ENCODE measurements at regions not wholly inside any gene's neighbourhood (a gene's known extent, or its start where the extent isn't known, plus 50 kb on each side); places are given as distances from the start of the nearest gene placed in this dataset.

- TF ChIP-seq, protein P1, sequence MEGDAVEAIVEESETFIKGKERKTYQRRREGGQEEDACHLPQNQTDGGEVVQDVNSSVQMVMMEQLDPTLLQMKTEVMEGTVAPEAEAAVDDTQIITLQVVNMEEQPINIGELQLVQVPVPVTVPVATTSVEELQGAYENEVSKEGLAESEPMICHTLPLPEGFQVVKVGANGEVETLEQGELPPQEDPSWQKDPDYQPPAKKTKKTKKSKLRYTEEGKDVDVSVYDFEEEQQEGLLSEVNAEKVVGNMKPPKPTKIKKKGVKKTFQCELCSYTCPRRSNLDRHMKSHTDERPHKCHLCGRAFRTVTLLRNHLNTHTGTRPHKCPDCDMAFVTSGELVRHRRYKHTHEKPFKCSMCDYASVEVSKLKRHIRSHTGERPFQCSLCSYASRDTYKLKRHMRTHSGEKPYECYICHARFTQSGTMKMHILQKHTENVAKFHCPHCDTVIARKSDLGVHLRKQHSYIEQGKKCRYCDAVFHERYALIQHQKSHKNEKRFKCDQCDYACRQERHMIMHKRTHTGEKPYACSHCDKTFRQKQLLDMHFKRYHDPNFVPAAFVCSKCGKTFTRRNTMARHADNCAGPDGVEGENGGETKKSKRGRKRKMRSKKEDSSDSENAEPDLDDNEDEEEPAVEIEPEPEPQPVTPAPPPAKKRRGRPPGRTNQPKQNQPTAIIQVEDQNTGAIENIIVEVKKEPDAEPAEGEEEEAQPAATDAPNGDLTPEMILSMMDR (conservative IDR thresholded peaks at IDR 0.05) = no peak
- no peak overlapping the region for H3K27ac ChIP-seq
Measured at GRCh38 chr2:30341500-30342267, 105.4 kb upstream of the LCLAT1 start.

GRCh38 chr2:30346471-30347169, 100.4 kb upstream of the LCLAT1 start:
- TF ChIP-seq, protein P1 (conservative IDR thresholded peaks at IDR 0.05) = no peak
- no peak overlapping the region for H3K27ac ChIP-seq

- H3K27ac ChIP-seq = no peak overlapping the region
- TF ChIP-seq, protein P1 (conservative IDR thresholded peaks at IDR 0.05) = no peak
Measured at GRCh38 chr2:30348825-30349224, 98.2 kb upstream of the LCLAT1 start.

- TF ChIP-seq, protein P1 (conservative IDR thresholded peaks at IDR 0.05) = no peak
- no peak overlapping the region for H3K27ac ChIP-seq
Measured at GRCh38 chr2:30349691-30350090, 97.4 kb upstream of the LCLAT1 start.

DNA sequence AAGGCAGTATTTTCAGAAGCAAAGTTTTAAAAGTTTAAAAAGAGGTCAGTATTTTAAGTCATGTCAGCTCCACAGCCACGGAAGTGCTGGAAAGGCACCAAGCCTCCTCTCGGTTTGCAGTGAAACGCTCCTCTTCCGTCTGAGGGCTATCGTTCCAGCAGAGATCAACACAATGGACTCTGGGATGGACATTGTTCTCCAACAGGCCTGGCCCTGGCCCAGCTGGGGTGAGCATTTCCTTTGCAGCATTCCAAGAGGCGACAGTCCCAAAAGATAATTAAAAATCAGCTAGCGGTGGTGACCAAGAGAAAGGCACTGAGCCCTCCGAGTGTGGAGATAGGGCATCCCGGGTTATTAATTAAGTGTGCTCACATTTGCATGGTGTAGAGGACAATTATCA, 95.9 kb upstream of the LCLAT1 start:
- TF ChIP-seq, protein P1 (conservative IDR thresholded peaks at IDR 0.05) = no peak
- H3K27ac ChIP-seq = no peak overlapping the region

- TF ChIP-seq, protein P1 (conservative IDR thresholded peaks at IDR 0.05) = no peak
Measured at GRCh38 chr2:30351949-30352348, 95.1 kb upstream of the LCLAT1 start.

GRCh38 chr2:30354150-30354549, 92.9 kb upstream of the LCLAT1 start:
- H3K27ac ChIP-seq = no peak overlapping the region
- TF ChIP-seq, protein P1 (conservative IDR thresholded peaks at IDR 0.05) = no peak

More at GRCh38 chr2:30351949-30352348, 95.1 kb upstream of the LCLAT1 start:
- H3K27ac ChIP-seq = no peak overlapping the region

Data from VCaP (cell line).